Liver (tissue), 8 donors: ENCODE measurements at regions not wholly inside any gene's neighbourhood (a gene's known extent, or its start where the extent isn't known, plus 50 kb on each side); places are given as distances from the start of the nearest gene placed in this dataset.

Experiments
- DNase-seq: peaks from one replicate; pipeline ENCODE4 v3.0.0-alpha.2; 2017; ENCODE audit warnings: low spot score
- H3K27ac ChIP-seq, 2 donors: one replicate each; pipeline ENCODE4 v1.7.0; 2013; ENCODE audit warnings: inconsistent platforms in 2 of 2, low read length in 2 of 2, control low read depth in 1 of 2, low read depth in 1 of 2, mild to moderate bottlenecking in 1 of 2
- H3K27me3 ChIP-seq, 4 donors: one replicate each; pipeline versions ENCODE4 v1.6.1 to v1.7.0; 2013; ENCODE audit warnings: low read length in 3 of 4, inconsistent platforms in 1 of 4, mild to moderate bottlenecking in 1 of 4, moderate library complexity in 1 of 4; ENCODE audit not compliant: control insufficient read depth in 4 of 4, insufficient read depth in 4 of 4
- H3K36me3 ChIP-seq, 4 donors: one replicate each; pipeline versions ENCODE4 v1.6.1 to v1.7.0; 2013; ENCODE audit warnings: low read length in 3 of 4, mild to moderate bottlenecking in 3 of 4, low read depth in 1 of 4, moderate library complexity in 1 of 4; ENCODE audit not compliant: control insufficient read depth in 4 of 4, insufficient read depth in 3 of 4
- H3K4me1 ChIP-seq, 4 donors: one replicate each; pipeline versions ENCODE4 v1.6.1 to v1.7.0; 2013; ENCODE audit warnings: low read length in 3 of 4, mild to moderate bottlenecking in 3 of 4, moderate library complexity in 1 of 4; ENCODE audit not compliant: control insufficient read depth in 4 of 4, insufficient read depth in 4 of 4
- H3K4me3 ChIP-seq, 3 donors: one replicate each; pipeline versions ENCODE4 v1.6.1 to v1.7.0; 2013; ENCODE audit warnings: low read length in 3 of 3, control low read depth in 1 of 3, low read depth in 1 of 3, mild to moderate bottlenecking in 1 of 3
- H3K9ac ChIP-seq, 2 donors: one replicate each; pipeline ENCODE4 v1.7.0; 2013; ENCODE audit warnings: low read length in 2 of 2, mild to moderate bottlenecking in 2 of 2, moderate library complexity in 2 of 2, control low read depth in 1 of 2, low read depth in 1 of 2
- H3K9me3 ChIP-seq, 4 donors: one replicate each; pipeline versions ENCODE4 v1.6.1 to v1.7.0; 2013; ENCODE audit warnings: low read length in 3 of 4; ENCODE audit not compliant: control insufficient read depth in 4 of 4
- CTCF ChIP-seq: fragments of 150-350 bp; IDR thresholded peaks from 2 replicates; pipeline ENCODE4 v1.5.1; 2017; ENCODE audit warnings: improper control_type of control experiment, low read depth, low read length; ENCODE audit not compliant: missing input control
- EGR1 ChIP-seq, 2 donors: IDR thresholded peaks; 2 replicates each; pipeline ENCODE4 v1.6.1; 2016 to 2018; ENCODE audit warnings: antibody characterized with exemption in 2 of 2, low read depth in 2 of 2
- FOXA1 ChIP-seq: IDR thresholded peaks from 2 replicates; pipeline ENCODE4 v1.6.1; 2016; ENCODE audit warnings: antibody characterized with exemption
- FOXA2 ChIP-seq: IDR thresholded peaks from 2 replicates; pipeline ENCODE4 v1.6.1; 2016; ENCODE audit warnings: antibody characterized with exemption
- GABPA ChIP-seq, 2 donors: IDR thresholded peaks in 1 of 2; conservative IDR thresholded peaks in 1 of 2; 2 replicates each; pipeline ENCODE4 v1.6.1; 2016; ENCODE audit warnings: antibody characterized with exemption in 2 of 2, mild to moderate bottlenecking in 1 of 2, moderate library complexity in 1 of 2
- HNF4A ChIP-seq, 2 donors: conservative IDR thresholded peaks; 2 replicates each; pipeline ENCODE4 v1.6.1; 2016; ENCODE audit warnings: antibody characterized with exemption in 2 of 2, mild to moderate bottlenecking in 2 of 2
- HNF4G ChIP-seq: IDR thresholded peaks from 2 replicates; pipeline ENCODE4 v1.6.1; 2016; ENCODE audit warnings: antibody characterized with exemption
- JUND ChIP-seq, 2 donors: IDR thresholded peaks; 2 replicates each; pipeline ENCODE4 v1.6.1; 2016; ENCODE audit warnings: antibody characterized with exemption in 2 of 2
- NR2F2 ChIP-seq: IDR thresholded peaks from 2 replicates; pipeline ENCODE4 v1.6.1; 2016; ENCODE audit warnings: antibody characterized with exemption
- RAD21 ChIP-seq, 2 donors: IDR thresholded peaks; 2 replicates each; pipeline ENCODE4 v1.6.1; 2016; ENCODE audit warnings: antibody characterized with exemption in 2 of 2, mild to moderate bottlenecking in 2 of 2
- REST ChIP-seq: IDR thresholded peaks from 2 replicates; pipeline ENCODE4 v1.6.1; 2016; ENCODE audit warnings: antibody characterized with exemption, mild to moderate bottlenecking
- RXRA ChIP-seq, 2 donors: IDR thresholded peaks; 2 replicates each; pipeline ENCODE4 v1.6.1; 2017 to 2018; ENCODE audit warnings: antibody characterized with exemption in 2 of 2, mild to moderate bottlenecking in 1 of 2
- SP1 ChIP-seq: IDR thresholded peaks from 2 replicates; pipeline ENCODE4 v1.6.1; 2018; ENCODE audit warnings: antibody characterized with exemption, mild to moderate bottlenecking
- TAF1 ChIP-seq: conservative IDR thresholded peaks from 2 replicates; pipeline ENCODE4 v1.6.1; 2016; ENCODE audit warnings: antibody characterized with exemption, mild to moderate bottlenecking
- YY1 ChIP-seq: IDR thresholded peaks from 2 replicates; pipeline ENCODE4 v1.6.1; 2016; ENCODE audit warnings: antibody characterized with exemption, mild to moderate bottlenecking
- ZBTB33 ChIP-seq: IDR thresholded peaks from 2 replicates; pipeline ENCODE4 v1.6.1; 2016; ENCODE audit warnings: antibody characterized with exemption
- WGBS: extraction: QIAGEN DNeasy Blood & Tissue Kit; methylation state at CpG from one replicate; pipeline ENCODE4 v1.1.7; 2013; 5-methylcytosine and 5-hydroxymethylcytosine counted together
- TF ChIP-seq, protein P1 (sequence below): IDR thresholded peaks from 2 replicates; pipeline ENCODE4 v1.6.1; 2016; ENCODE audit warnings: antibody characterized with exemption
- TF ChIP-seq, protein P2 (sequence below): IDR thresholded peaks from 2 replicates; pipeline ENCODE4 v1.6.1; 2016; ENCODE audit warnings: antibody characterized with exemption
- donor health status: healthy.
- donor health status: healthy.
- donor health status: healthy.
- donor health status: healthy.
- donor health status: healthy.

- no peak for TF ChIP-seq SP1
- TF ChIP-seq JUND (IDR thresholded peaks at IDR 0.05), result no peak
- no peak for TF ChIP-seq EGR1 (IDR thresholded peaks at IDR 0.05; ENCODE audit: low read depth in 2 of 2)
- TF ChIP-seq GABPA (IDR thresholded peaks at IDR 0.05 in 1 of 2, conservative IDR thresholded peaks at IDR 0.05 in 1 of 2), result no peak
- TF ChIP-seq, protein P1, sequence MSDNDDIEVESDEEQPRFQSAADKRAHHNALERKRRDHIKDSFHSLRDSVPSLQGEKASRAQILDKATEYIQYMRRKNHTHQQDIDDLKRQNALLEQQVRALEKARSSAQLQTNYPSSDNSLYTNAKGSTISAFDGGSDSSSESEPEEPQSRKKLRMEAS, result no peak
- no peak for TF ChIP-seq FOXA1
- TF ChIP-seq, protein P2, sequence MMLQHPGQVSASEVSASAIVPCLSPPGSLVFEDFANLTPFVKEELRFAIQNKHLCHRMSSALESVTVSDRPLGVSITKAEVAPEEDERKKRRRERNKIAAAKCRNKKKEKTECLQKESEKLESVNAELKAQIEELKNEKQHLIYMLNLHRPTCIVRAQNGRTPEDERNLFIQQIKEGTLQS, result no peak
- TF ChIP-seq FOXA2, result no peak
- TF ChIP-seq REST, result no peak
- TF ChIP-seq CTCF, result no peak
- no peak for TF ChIP-seq HNF4G
- TF ChIP-seq RAD21 (IDR thresholded peaks at IDR 0.05), result no peak
- TF ChIP-seq HNF4A (conservative IDR thresholded peaks at IDR 0.05), result no peak
- TF ChIP-seq YY1, result no peak
- TF ChIP-seq ZBTB33, result no peak
- TF ChIP-seq NR2F2, result no peak
- TF ChIP-seq RXRA (IDR thresholded peaks at IDR 0.05), result no peak
- TF ChIP-seq TAF1, result no peak
- Histone ChIP-seq H3K4me1 (peaks cover 5 to 24% (median 15%) of the 10 kb centered on the region in 4 donors), H3K4me3 (no peak overlapping the region), H3K27me3 (no peaks in the 10 kb centered on the region), H3K27ac (no peak overlapping the region), H3K9ac (no peak overlapping the region), H3K36me3 (no peaks in the 10 kb centered on the region), H3K9me3 (no peaks in the 10 kb centered on the region)
- WGBS, result 81% methylated on average over 4 of the region's 4 CpGs
- no peak for DNase-seq
Measured at GRCh38 chr13:99061411-99061810, 83.5 kb upstream of the DOCK9 start.
